ENCODE measurements at regions not wholly inside any gene's neighbourhood (a gene's known extent, or its start where the extent isn't known, plus 50 kb on each side); places are given as distances from the start of the nearest gene placed in this dataset.

- no peak overlapping the region for H2AFZ ChIP-seq (ENCODE audit: low read depth, low read length, severe bottlenecking)
- H3K27me3 ChIP-seq (ENCODE audit: low read length) = no peaks in the 10 kb centered on the region
- no peaks in the 10 kb centered on the region for H4K20me1 ChIP-seq (ENCODE audit: low read depth, low read length)
- H3F3A ChIP-seq (ENCODE audit: insufficient read depth) = no peaks in the 10 kb centered on the region
- no peaks in the 10 kb centered on the region for H3K79me2 ChIP-seq (ENCODE audit: insufficient read depth, low read length)
- no peaks in the 10 kb centered on the region for H3K36me3 ChIP-seq (ENCODE audit: low read length)
- H3K9ac ChIP-seq (ENCODE audit: low read length) = no peak overlapping the region
- no peak for TF ChIP-seq CTCF (IDR thresholded peaks at IDR 0.05; ENCODE audit: insufficient read depth, low read length, poor library complexity, severe bottlenecking)
- TF ChIP-seq EZH2phosphoT487 (conservative IDR thresholded peaks at IDR 0.05; ENCODE audit: low read length) = no peak
- no peaks in the 10 kb centered on the region for H3K9me2 ChIP-seq (replicated peaks; ENCODE audit: insufficient read depth, low read length)
- H3K4me2 ChIP-seq (ENCODE audit: low read depth, low read length, poor library complexity, severe bottlenecking) = no peak overlapping the region
- H3K4me3 ChIP-seq (ENCODE audit: insufficient read depth, low read length, poor library complexity, severe bottlenecking) = no peak overlapping the region
- no peaks in the 10 kb centered on the region for H3K9me3 ChIP-seq (ENCODE audit: insufficient read depth, low read length)
- no peak overlapping the region for H3K27ac ChIP-seq (ENCODE audit: low read depth, low read length)
Observed at GRCh38 chr9:73073337-73074175, 78.1 kb upstream of the ANXA1 start.

GRCh38 chr9:73067074-73067473 lies 84.6 kb upstream of the ANXA1 start:
- H3K4me3 ChIP-seq (ENCODE audit: insufficient read depth, low read length, poor library complexity, severe bottlenecking) = no peak overlapping the region
- H3F3A ChIP-seq (ENCODE audit: insufficient read depth) = no peaks in the 10 kb centered on the region
- H3K9me2 ChIP-seq (replicated peaks; ENCODE audit: insufficient read depth, low read length) = no peaks in the 10 kb centered on the region
- no peaks in the 10 kb centered on the region for H3K27me3 ChIP-seq (ENCODE audit: low read length)
- H3K27ac ChIP-seq (ENCODE audit: low read depth, low read length) = no peak overlapping the region
- no peaks in the 10 kb centered on the region for H3K36me3 ChIP-seq (ENCODE audit: low read length)
- H2AFZ ChIP-seq (ENCODE audit: low read depth, low read length, severe bottlenecking) = no peak overlapping the region
- H3K9me3 ChIP-seq (ENCODE audit: insufficient read depth, low read length) = no peaks in the 10 kb centered on the region
- no peaks in the 10 kb centered on the region for H4K20me1 ChIP-seq (ENCODE audit: low read depth, low read length)
- H3K4me2 ChIP-seq (ENCODE audit: low read depth, low read length, poor library complexity, severe bottlenecking) = no peak overlapping the region
- TF ChIP-seq CTCF (IDR thresholded peaks at IDR 0.05; ENCODE audit: insufficient read depth, low read length, poor library complexity, severe bottlenecking) (no peak), EZH2phosphoT487 (conservative IDR thresholded peaks at IDR 0.05; ENCODE audit: low read length) (no peak)
- H3K9ac ChIP-seq (ENCODE audit: low read length) = no peak overlapping the region
- H3K79me2 ChIP-seq (ENCODE audit: insufficient read depth, low read length) = no peaks in the 10 kb centered on the region

GRCh38 chr9:73065439-73065838 lies 86.2 kb upstream of the ANXA1 start:
- Histone ChIP-seq H3F3A (ENCODE audit: insufficient read depth) (no peaks in the 10 kb centered on the region), H4K20me1 (ENCODE audit: low read depth, low read length) (no peaks in the 10 kb centered on the region), H3K9me3 (ENCODE audit: insufficient read depth, low read length) (no peaks in the 10 kb centered on the region), H3K79me2 (ENCODE audit: insufficient read depth, low read length) (no peaks in the 10 kb centered on the region), H3K4me3 (ENCODE audit: insufficient read depth, low read length, poor library complexity, severe bottlenecking) (no peak overlapping the region), H3K36me3 (ENCODE audit: low read length) (no peaks in the 10 kb centered on the region), H3K27ac (ENCODE audit: low read depth, low read length) (no peak overlapping the region), H3K27me3 (ENCODE audit: low read length) (no peaks in the 10 kb centered on the region), H2AFZ (ENCODE audit: low read depth, low read length, severe bottlenecking) (no peak overlapping the region), H3K9me2 (replicated peaks; ENCODE audit: insufficient read depth, low read length) (no peaks in the 10 kb centered on the region), H3K4me2 (ENCODE audit: low read depth, low read length, poor library complexity, severe bottlenecking) (no peak overlapping the region), H3K9ac (ENCODE audit: low read length) (no peak overlapping the region)
- TF ChIP-seq CTCF (IDR thresholded peaks at IDR 0.05; ENCODE audit: insufficient read depth, low read length, poor library complexity, severe bottlenecking) (no peak), EZH2phosphoT487 (conservative IDR thresholded peaks at IDR 0.05; ENCODE audit: low read length) (no peak)

Data from SU-DHL-6 (cell line).